Inflammatory macrophage treated with lipopolysaccharide for 1 hour (primary cell): ENCODE measurements at regions not wholly inside any gene's neighbourhood (a gene's known extent, or its start where the extent isn't known, plus 50 kb on each side); places are given as distances from the start of the nearest gene placed in this dataset.
"Not testable (repeated sequence)": the region's sequence is repeated elsewhere in the genome, so short reads cannot be mapped to it uniquely, and the experiment has no call there.

ENCODE experiments used
- DNase-seq, 2 donors: peaks; one replicate each; pipeline ENCODE4 v3.0.0-alpha.2; 2020 to 2022

- DNase-seq = no peak
These were observed 78.4 kb downstream of the RNASET2 start for GRCh38 chr6:166877906-166878305.

DNA sequence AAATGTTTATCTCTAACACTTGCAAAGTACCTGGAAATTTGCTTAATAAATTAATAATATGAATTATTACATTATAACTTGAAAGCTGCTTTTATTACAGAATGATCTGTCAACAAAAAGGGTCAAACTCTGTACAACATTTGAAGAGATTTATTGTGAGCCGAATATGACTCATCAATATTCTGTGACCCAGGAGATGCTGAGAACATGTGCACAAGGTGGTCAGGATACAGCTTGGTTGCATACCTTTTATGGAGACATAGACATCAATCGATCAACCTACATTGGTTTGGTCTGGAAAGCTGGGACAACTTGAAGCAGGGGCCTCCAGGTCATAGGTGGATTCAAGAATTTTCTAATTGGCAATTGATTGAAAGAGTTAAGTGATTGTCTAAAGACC, 79.0 kb downstream of the RNASET2 start:
- DNase-seq = no peak

DNA sequence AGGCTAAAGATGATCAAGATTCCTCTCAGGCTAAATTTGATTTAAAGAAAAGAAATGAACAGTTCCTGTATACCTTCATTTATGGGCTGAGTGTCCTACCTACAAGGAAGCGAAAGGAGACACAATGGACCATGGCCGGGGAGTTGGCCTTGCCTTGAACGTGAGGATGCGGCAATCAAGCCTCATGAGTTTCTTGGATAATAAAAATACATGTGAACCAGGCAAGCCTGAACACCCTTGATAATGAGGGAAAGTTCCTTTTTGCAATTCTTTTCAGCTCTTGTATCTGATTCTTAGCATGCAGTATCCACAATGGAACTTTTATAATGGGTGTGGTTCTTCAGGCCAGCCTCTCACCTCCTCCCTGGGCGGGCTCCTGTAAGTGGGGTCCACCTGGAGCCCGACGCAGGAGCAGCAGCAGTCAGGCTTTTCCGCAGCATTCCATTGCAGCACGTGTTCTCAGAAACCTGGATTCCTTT, 83.8 kb downstream of the RNASET2 start:
- no peak for DNase-seq

GRCh38 chr6:166870602-166871208, 85.6 kb downstream of the RNASET2 start:
- no peak for DNase-seq

GRCh38 chr6:166866839-166867637, 89.3 kb downstream of the RNASET2 start:
- no peak for DNase-seq

- no peak for DNase-seq
These were observed 92.0 kb downstream of the RNASET2 start for GRCh38 chr6:166864333-166864732.

DNA sequence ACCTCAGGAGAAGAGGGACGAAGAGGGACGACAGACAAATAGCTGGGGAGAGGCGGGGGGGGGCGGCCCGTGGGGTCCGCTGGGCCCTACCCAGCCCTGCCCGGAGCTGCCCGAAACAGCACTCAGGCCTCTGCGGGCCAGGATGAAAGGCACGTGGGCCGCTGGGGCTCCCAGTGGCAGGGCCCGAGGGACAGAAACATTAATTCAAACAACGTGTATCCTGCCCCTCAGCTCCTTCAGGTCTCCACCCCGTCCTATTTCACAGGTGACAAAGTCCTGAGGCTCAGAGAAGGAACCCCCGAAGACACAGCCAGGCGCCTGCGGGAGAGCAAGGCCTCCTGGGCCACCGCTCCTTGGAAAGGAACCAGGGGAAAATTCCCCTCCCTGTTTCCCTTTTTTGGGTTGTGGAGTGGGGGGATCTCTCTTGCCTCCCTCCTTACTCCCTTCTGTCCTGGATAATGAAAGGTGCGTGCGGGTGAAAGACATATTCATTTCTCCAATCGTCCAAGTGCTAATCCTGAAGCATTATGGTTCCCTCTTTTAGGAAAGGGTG, 93.3 kb downstream of the RNASET2 start:
- DNase-seq = no peak

GRCh38 chr6:166862287-166862977, 93.9 kb downstream of the RNASET2 start:
- DNase-seq = no peak

- no peak for DNase-seq
These were observed 94.4 kb downstream of the RNASET2 start for GRCh38 chr6:166861961-166862286.

DNA sequence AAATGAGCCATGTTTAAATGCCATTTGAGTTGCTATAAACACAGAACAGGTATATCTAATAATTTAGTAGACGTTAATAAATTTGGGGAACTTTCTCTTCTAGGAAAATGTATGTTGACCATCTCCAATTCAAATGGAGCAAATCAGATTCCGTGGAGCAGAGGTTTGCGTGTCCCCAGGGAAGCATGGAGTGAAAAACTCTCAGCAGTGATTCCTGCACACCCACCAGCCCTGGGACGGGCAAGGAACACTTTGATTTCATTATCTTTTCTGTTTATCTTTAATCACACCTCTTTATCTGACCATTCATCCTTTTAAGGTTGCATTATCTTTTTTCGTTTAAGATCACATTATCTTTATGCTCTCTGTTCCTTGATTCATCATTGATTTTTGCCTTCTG, 95.0 kb downstream of the RNASET2 start:
- DNase-seq = no peak

- DNase-seq = no peak
These were observed 96.0 kb downstream of the RNASET2 start for GRCh38 chr6:166860392-166860791.

- DNase-seq = no peak
These were observed 100.9 kb downstream of the RNASET2 start for GRCh38 chr6:166855416-166855815.

DNA sequence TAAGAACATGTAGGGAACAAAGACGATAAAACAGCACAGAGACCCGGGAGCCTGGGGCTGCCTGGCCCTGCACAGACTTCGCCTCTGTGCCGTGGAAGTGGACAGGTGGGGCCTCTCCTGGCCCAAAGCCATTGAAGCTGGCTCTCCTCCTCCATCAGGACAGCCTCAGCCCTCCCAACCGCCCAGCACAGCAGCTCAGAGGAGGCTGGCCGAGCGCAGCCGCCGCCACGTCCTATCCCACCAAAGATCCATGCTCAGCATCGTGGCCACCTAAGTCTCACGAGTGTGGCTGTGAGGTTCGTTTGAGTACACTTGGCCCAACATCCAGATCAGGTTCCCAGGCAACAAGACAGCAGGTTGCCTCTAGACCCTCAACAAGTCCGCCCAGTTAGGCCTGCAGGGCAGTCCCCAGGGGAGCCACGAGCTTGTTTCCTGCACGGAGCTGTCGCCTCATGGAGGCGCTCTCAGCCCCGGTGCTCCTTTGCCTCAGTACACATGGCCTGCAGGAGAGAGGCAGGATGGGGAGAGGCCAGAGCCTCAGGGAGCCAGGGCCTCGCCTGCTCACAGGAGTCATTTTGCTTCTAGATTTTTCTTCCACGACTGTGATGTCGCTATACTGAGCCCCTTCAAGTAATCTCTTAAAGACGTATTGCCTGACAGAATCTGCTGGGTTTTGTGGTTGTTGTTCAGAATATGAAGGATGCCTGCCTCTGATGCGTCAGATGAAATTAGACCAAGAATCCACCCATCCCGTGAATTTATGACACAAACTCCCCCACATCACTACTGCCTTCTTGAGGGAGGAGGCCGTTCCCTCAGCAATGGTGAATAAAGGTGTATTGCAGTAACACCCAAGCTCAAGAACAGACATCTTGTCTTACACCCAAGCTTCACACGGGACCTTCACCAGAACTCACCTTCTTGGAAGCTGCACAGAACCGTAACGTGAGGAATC, 102.7 kb downstream of the RNASET2 start:
- DNase-seq = no peak

GRCh38 chr6:166852451-166852975, 103.8 kb downstream of the RNASET2 start:
- no peak for DNase-seq

DNA sequence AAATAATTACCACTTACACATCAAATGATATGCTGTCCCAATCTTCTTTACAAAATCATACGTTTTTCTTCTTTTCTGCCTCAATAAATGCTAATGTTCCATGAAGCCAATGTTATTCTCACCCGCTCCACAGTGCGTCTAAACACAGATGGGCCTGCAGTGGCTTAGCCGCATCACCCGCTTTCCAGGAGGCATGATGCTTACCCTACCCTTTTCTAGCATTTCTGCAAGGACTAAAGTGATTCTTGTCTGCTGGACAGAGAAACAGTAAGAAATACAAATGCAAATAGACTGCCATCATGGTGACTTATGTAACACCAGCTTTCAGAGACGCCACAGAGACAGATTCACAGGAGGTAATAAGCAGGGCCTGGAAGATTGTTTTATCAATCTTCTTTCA, 104.4 kb downstream of the RNASET2 start:
- no peak for DNase-seq

DNA sequence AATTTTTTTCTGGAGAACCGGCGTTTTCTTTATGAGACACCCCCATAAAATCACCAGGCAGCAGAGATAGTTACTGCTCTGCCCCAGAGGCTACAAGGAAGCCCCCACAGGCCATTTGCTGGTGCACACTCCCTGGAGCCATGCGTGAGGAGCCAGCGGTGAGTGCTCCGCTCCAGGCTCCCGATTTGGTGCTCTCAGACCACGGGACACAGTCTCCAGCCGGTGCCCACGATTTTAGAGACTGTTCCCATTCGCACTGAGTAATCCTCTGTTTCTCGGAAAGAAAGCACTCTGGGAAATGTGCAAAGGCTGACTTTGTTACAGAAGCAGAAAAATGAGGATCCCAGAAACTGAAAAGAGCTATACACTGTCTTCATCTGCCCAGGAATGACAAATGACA, 104.9 kb downstream of the RNASET2 start:
- no peak for DNase-seq

- DNase-seq = no peak
These were observed 105.7 kb downstream of the RNASET2 start for GRCh38 chr6:166850677-166851076.

DNA sequence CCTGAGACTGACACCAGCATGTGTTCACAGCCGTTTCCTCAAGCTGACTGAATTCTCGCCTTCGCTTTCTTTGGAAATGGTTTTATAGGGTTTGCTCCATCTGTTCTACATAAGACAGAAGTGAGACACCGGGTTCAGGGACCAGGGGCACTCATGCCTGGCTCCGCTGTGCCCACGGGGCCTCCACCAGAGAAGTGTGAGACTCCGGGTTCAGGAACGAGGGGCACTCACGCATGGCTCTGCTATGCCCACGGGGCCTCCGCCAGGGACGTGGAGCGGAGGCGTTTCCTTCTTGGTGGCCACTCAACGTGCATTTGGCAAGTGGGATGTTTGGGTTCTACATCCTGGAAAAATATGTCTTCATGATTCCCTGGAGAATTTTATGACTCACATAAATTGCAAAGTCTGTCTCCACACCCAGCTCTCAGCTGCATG, 106.6 kb downstream of the RNASET2 start:
- DNase-seq = no peak

GRCh38 chr6:166848979-166849748, 107.2 kb downstream of the RNASET2 start:
- no peak for DNase-seq

DNA sequence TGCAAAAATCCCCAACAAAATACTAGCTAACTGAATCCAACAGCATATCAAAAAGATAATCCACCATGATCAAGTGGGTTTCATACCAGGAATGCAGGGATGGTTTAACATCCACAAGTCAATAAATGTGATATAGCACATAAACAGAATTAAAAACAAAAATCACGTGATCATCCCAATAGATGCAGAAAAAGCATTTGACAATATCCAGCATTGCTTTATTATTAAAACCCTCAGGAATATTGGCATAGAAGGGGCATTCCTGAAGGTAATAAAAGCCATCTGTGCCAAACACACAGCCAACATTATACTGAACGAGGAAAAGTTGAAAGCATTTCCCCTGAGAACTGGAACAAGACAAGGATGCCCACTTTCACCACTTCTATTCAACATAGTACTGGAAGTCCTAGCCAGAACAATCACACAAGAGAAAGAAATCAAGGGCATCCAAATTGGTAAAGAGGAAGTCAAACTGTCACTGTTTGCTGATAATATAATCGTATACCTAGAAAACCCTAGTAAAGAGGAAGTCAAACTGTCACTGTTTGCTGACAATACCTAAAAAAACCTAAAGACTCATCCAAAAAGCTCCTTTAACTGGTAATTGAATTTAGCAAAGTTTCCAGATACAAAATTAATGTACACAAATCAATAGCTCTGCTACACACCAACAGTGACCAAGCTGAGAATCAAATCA, 109.8 kb downstream of the RNASET2 start:
- not testable (repeated sequence) for DNase-seq

- DNase-seq = no peak
These were observed 113.7 kb downstream of the RNASET2 start for GRCh38 chr6:166842607-166843006.
